Fibroblast of the aortic adventitia (primary cell): ENCODE measurements at regions not wholly inside any gene's neighbourhood (a gene's known extent, or its start where the extent isn't known, plus 50 kb on each side); places are given as distances from the start of the nearest gene placed in this dataset.

Source experiments
- DNase-seq: peaks from one replicate; pipeline ENCODE4 v3.0.0-alpha.2; 2010; ENCODE audit warnings: low read depth
- H3K4me3 ChIP-seq: 2 replicates; pipeline ENCODE4 v1.5.1; 2011; ENCODE audit warnings: low read depth, mild to moderate bottlenecking, control low read depth, low read length, moderate library complexity
- TF ChIP-seq, protein P1 (sequence below): IDR thresholded peaks from 2 replicates; pipeline ENCODE4 v1.5.1; 2011; ENCODE audit warnings: mild to moderate bottlenecking, low read length, control low read depth, inconsistent platforms; ENCODE audit not compliant: insufficient read depth

- no peak for DNase-seq
- TF ChIP-seq, protein P1, sequence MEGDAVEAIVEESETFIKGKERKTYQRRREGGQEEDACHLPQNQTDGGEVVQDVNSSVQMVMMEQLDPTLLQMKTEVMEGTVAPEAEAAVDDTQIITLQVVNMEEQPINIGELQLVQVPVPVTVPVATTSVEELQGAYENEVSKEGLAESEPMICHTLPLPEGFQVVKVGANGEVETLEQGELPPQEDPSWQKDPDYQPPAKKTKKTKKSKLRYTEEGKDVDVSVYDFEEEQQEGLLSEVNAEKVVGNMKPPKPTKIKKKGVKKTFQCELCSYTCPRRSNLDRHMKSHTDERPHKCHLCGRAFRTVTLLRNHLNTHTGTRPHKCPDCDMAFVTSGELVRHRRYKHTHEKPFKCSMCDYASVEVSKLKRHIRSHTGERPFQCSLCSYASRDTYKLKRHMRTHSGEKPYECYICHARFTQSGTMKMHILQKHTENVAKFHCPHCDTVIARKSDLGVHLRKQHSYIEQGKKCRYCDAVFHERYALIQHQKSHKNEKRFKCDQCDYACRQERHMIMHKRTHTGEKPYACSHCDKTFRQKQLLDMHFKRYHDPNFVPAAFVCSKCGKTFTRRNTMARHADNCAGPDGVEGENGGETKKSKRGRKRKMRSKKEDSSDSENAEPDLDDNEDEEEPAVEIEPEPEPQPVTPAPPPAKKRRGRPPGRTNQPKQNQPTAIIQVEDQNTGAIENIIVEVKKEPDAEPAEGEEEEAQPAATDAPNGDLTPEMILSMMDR = no peak
- no peak overlapping the region for H3K4me3 ChIP-seq
Measured at GRCh38 chr10:111887266-111887665, 296.3 kb downstream of the GPAM start.

- DNase-seq = no peak
- no peak overlapping the region for H3K4me3 ChIP-seq
- TF ChIP-seq, protein P1 = no peak
Measured at GRCh38 chr10:111890046-111890445, 293.5 kb downstream of the GPAM start.

GRCh38 chr10:111916011-111916410 is 267.6 kb downstream of the GPAM start:
- TF ChIP-seq, protein P1 = no peak
- no peak overlapping the region for H3K4me3 ChIP-seq
- DNase-seq = no peak

- TF ChIP-seq, protein P1 = no peak
- no peak for DNase-seq
- H3K4me3 ChIP-seq = no peak overlapping the region
Measured at GRCh38 chr10:111921821-111922220, 261.7 kb downstream of the GPAM start.

DNA sequence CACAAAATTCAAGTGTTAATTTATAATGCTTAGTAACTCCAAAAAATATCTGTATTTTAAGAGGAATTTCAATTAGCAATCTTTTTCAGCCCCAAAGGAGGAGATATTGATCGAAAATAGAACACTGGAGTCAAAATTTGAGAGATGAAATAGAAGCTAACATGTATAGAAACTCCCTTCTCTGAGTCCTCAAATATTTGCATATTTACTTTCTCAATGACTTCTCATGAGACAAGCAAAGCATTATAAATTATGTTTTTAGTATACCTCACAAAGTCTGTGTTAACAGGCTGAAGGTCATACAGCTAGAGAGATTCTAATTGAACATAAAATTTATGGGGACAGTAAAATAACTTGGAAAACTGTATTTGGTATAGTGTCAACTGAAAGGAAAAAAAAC is 260.5 kb downstream of the GPAM start:
- TF ChIP-seq, protein P1 = no peak
- no peak for DNase-seq
- no peak overlapping the region for H3K4me3 ChIP-seq

DNA sequence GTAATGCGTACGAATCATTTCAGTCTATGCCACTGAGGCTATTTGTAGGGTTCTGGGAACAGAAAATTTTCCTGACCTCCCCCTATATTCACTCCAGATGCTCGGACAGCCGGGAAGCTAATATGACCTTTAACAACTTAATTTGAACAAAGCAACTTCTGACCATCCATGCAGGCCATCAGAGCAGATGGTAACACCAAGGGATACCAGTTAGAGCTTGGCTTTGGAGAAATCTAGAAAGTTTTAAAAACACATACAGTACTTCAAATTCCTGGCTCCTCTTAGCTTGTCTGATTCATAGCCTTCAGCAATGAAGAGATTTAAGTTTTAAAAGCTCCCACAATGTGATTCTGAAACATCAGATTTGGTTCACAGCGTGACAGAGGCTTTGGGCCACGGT is 257.3 kb downstream of the GPAM start:
- no peak overlapping the region for H3K4me3 ChIP-seq
- no peak for DNase-seq
- TF ChIP-seq, protein P1 = no peak

GRCh38 chr10:111933937-111934336 is 249.6 kb downstream of the GPAM start:
- no peak for DNase-seq
- TF ChIP-seq, protein P1 = no peak
- H3K4me3 ChIP-seq = no peak overlapping the region
